ENCODE measurements at regions not wholly inside any gene's neighbourhood (a gene's known extent, or its start where the extent isn't known, plus 50 kb on each side); places are given as distances from the start of the nearest gene placed in this dataset.

GRCh38 chr22:22759889-22760546, 115.6 kb downstream of the GGTLC2 start:
- no peak overlapping the region for H3K27ac Mint-ChIP-seq (ENCODE audit: unreplicated experiment)
- peaks cover 38% of the 10 kb centered on the region for H3K27me3 Mint-ChIP-seq (ENCODE audit: low read depth)
- no peak overlapping the region for H3K4me3 Mint-ChIP-seq (ENCODE audit: unreplicated experiment)
- no peak for DNase-seq (ENCODE audit: low spot score)
- no peaks in the 10 kb centered on the region for H3K4me1 Mint-ChIP-seq (ENCODE audit: low read depth)
- TF ChIP-seq CTCF (IDR thresholded peaks at IDR 0.05): no peak
- no peaks in the 10 kb centered on the region for H3K36me3 Mint-ChIP-seq (ENCODE audit: low read depth)
- no peaks in the 10 kb centered on the region for H3K9me3 Mint-ChIP-seq (ENCODE audit: low read depth)

GRCh38 chr22:22761606-22761962, 117.2 kb downstream of the GGTLC2 start:
- peaks cover 36% of the 10 kb centered on the region for H3K27me3 Mint-ChIP-seq (ENCODE audit: low read depth)
- no peaks in the 10 kb centered on the region for H3K9me3 Mint-ChIP-seq (ENCODE audit: low read depth)
- H3K27ac Mint-ChIP-seq (ENCODE audit: unreplicated experiment): no peak overlapping the region

GRCh38 chr22:22761963-22762772, 117.8 kb downstream of the GGTLC2 start:
- no peak overlapping the region for H3K27ac Mint-ChIP-seq (ENCODE audit: unreplicated experiment)
- H3K36me3 Mint-ChIP-seq (ENCODE audit: low read depth): no peaks in the 10 kb centered on the region
- H3K9me3 Mint-ChIP-seq (ENCODE audit: low read depth): no peaks in the 10 kb centered on the region
- peaks cover 39% of the 10 kb centered on the region for H3K27me3 Mint-ChIP-seq (ENCODE audit: low read depth)
- DNase-seq (ENCODE audit: low spot score): no peak
- no peak for TF ChIP-seq CTCF (IDR thresholded peaks at IDR 0.05)
- no peaks in the 10 kb centered on the region for H3K4me1 Mint-ChIP-seq (ENCODE audit: low read depth)
- H3K4me3 Mint-ChIP-seq (ENCODE audit: unreplicated experiment): no peak overlapping the region

More at GRCh38 chr22:22761606-22761962, 117.2 kb downstream of the GGTLC2 start:
- H3K36me3 Mint-ChIP-seq (ENCODE audit: low read depth): no peaks in the 10 kb centered on the region
- no peak for DNase-seq (ENCODE audit: low spot score)
- H3K4me1 Mint-ChIP-seq (ENCODE audit: low read depth): no peaks in the 10 kb centered on the region
- no peak overlapping the region for H3K4me3 Mint-ChIP-seq (ENCODE audit: unreplicated experiment)
- no peak for TF ChIP-seq CTCF (IDR thresholded peaks at IDR 0.05)

- Mint-ChIP-seq H3K4me3 (ENCODE audit: unreplicated experiment) (no peak overlapping the region), H3K27ac (ENCODE audit: unreplicated experiment) (no peak overlapping the region), H3K36me3 (ENCODE audit: low read depth) (no peaks in the 10 kb centered on the region), H3K27me3 (ENCODE audit: low read depth) (peaks cover 49% of the 10 kb centered on the region), H3K9me3 (ENCODE audit: low read depth) (no peaks in the 10 kb centered on the region), H3K4me1 (ENCODE audit: low read depth) (no peaks in the 10 kb centered on the region)
- DNase-seq (ENCODE audit: low spot score): no peak
- TF ChIP-seq CTCF (IDR thresholded peaks at IDR 0.05): no peak
These were observed 119.1 kb downstream of the GGTLC2 start for GRCh38 chr22:22763512-22763911.

- H3K4me1 Mint-ChIP-seq (ENCODE audit: low read depth): no peaks in the 10 kb centered on the region
- no peak overlapping the region for H3K4me3 Mint-ChIP-seq (ENCODE audit: unreplicated experiment)
- peaks cover 51% of the 10 kb centered on the region for H3K27me3 Mint-ChIP-seq (ENCODE audit: low read depth)
- H3K27ac Mint-ChIP-seq (ENCODE audit: unreplicated experiment): no peak overlapping the region
- no peak for DNase-seq (ENCODE audit: low spot score)
- no peaks in the 10 kb centered on the region for H3K9me3 Mint-ChIP-seq (ENCODE audit: low read depth)
- TF ChIP-seq CTCF (IDR thresholded peaks at IDR 0.05): no peak
- no peaks in the 10 kb centered on the region for H3K36me3 Mint-ChIP-seq (ENCODE audit: low read depth)
These were observed 119.7 kb downstream of the GGTLC2 start for GRCh38 chr22:22764085-22764484.
